ENCODE measurements at regions not wholly inside any gene's neighbourhood (a gene's known extent, or its start where the extent isn't known, plus 50 kb on each side); places are given as distances from the start of the nearest gene placed in this dataset.
A peak's percentile ranks its signal among the peaks of the same experiment; 100 is the strongest.

DNA sequence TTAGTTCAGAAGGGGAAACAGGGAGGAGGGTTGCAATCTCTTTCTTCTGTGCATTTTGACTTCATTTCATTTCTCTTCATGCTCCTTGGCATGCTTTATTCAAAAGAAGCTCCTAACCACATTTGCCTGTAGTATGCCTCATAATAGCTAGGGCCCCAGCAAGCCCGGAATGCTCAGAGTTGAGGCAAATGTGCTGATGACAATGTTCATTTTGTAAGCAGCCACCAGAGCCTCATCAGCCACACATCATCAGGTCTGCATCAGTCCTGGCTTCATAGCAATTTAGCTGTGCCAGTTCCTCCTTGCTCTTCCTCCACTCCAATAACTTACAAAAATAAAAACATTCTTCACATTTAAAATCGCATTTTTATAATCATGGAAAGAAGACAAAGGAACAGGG is 65.4 kb upstream of the MMADHC start:
- TF ChIP-seq, protein P1, sequence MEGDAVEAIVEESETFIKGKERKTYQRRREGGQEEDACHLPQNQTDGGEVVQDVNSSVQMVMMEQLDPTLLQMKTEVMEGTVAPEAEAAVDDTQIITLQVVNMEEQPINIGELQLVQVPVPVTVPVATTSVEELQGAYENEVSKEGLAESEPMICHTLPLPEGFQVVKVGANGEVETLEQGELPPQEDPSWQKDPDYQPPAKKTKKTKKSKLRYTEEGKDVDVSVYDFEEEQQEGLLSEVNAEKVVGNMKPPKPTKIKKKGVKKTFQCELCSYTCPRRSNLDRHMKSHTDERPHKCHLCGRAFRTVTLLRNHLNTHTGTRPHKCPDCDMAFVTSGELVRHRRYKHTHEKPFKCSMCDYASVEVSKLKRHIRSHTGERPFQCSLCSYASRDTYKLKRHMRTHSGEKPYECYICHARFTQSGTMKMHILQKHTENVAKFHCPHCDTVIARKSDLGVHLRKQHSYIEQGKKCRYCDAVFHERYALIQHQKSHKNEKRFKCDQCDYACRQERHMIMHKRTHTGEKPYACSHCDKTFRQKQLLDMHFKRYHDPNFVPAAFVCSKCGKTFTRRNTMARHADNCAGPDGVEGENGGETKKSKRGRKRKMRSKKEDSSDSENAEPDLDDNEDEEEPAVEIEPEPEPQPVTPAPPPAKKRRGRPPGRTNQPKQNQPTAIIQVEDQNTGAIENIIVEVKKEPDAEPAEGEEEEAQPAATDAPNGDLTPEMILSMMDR (IDR thresholded peaks at IDR 0.05; ENCODE audit: low read depth, low read length): no peak
- peak; percentile 17 to 59 for DNase-seq (ENCODE audit: low read depth in 2 of 2)

DNA sequence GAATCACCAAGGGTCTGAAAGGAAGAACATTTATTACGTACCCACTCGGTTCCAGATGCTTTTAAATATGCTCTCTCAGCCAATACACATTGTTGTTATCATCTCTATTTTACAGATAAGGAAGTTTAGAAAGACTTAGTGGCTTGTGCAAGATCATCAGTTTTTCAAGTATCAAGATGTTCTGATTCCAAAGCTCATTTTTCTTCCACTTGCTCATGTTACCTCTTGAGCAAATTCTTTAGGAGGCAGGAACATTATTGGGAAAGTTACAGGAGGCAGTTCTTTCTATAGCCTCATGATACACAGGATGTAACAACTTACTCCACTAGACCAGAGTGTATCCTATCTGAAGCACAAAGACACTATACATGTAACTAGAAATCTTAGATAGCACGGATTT is 65.0 kb upstream of the MMADHC start:
- DNase-seq (ENCODE audit: low read depth in 2 of 2): peak; percentile 6 to 66
- TF ChIP-seq, protein P1 (IDR thresholded peaks at IDR 0.05; ENCODE audit: low read depth, low read length): no peak
- H3K4me3 ChIP-seq (replicated peaks in 1 of 2; ENCODE audit: low read depth in 2 of 2, low read length in 2 of 2): no peak overlapping the region

More for the DNA sequence above, 65.4 kb upstream of the MMADHC start:
- no peak overlapping the region for H3K4me3 ChIP-seq (replicated peaks in 1 of 2; ENCODE audit: low read depth in 2 of 2, low read length in 2 of 2)

DNA sequence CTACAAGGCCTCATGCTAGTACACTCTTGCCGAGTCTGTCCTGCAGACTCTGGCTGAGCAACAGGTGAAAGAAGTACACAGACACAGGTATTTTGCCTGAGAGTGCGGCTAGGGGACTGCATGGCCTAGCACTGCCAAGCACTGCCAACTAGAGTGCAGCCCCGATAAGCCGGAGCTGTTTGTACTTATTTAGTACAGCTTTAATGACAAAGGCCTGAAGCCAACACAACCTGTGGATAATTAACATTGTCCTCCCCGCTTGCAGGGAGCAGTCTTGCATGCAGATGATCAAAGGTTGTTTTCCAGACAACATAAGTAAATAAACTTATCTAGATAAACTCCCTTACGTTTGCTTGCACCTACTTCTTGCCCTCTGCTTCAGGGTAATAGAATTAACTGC is 63.7 kb upstream of the MMADHC start:
- H3K4me3 ChIP-seq (replicated peaks in 1 of 2; ENCODE audit: low read depth in 2 of 2, low read length in 2 of 2): no peak overlapping the region
- TF ChIP-seq, protein P1 (IDR thresholded peaks at IDR 0.05; ENCODE audit: low read depth, low read length): no peak
- DNase-seq (ENCODE audit: low read depth in 2 of 2): no peak

DNA sequence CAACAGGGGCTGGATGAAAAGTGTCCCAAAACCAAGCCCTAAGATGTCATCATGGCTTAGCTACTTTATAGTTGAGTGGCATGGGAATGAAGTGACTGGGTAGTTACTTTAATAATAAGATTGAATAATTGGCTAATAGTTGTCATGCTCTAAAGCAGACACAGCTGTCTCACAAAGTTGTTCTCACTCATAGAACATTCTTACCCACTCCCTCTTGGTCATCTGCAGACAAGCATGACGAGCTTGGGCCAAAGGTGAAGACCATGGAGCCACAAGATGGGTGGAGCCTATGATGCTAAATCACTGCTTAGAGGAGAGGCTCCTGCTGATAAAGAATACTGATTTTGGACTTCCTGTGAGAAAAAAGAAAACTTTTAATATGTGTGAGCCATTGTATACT is 62.4 kb upstream of the MMADHC start:
- peak; percentile 56 to 78 for DNase-seq (ENCODE audit: low read depth in 2 of 2)
- TF ChIP-seq, protein P1 (IDR thresholded peaks at IDR 0.05; ENCODE audit: low read depth, low read length): no peak
- no peak overlapping the region for H3K4me3 ChIP-seq (replicated peaks in 1 of 2; ENCODE audit: low read depth in 2 of 2, low read length in 2 of 2)

DNA sequence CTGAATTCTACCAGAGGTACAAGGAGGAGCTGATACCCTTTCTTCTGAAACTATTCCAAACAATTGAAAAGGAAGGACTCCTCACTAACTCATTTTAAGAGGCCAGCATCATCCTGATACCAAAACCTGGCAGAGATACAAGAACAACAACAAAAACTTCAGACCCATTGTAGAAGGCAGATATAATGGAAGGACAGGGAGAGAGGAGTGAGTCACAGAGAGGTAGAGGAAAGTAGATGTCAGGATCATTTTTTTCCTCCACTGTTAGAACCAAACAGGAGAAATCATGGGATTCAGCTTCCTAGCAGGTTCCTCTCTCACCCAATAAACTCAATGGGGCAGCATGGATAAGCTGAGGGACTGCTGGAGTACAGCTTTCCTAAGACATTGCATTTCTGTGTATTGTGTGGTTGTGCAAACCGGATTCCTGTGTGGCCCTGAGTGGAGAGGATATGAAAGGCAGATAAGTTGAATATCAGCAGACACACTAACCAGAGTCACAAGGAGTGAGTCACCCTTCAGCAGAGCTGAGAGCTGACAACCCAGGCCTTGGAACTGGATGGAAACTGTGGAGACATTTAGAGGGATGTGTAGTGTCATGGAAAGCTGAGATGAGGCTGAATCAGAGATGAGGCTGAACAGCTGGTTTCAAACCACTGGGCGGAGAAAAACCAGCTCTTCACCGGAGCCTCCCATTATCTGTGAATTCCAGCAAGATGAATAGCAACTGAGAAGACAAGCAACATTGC is 60.9 kb upstream of the MMADHC start:
- TF ChIP-seq, protein P1 (IDR thresholded peaks at IDR 0.05; ENCODE audit: low read depth, low read length): peak; percentile 11
- no peak overlapping the region for H3K4me3 ChIP-seq (replicated peaks in 1 of 2; ENCODE audit: low read depth in 2 of 2, low read length in 2 of 2)
- DNase-seq (ENCODE audit: low read depth in 2 of 2): peak; percentile 98

DNA sequence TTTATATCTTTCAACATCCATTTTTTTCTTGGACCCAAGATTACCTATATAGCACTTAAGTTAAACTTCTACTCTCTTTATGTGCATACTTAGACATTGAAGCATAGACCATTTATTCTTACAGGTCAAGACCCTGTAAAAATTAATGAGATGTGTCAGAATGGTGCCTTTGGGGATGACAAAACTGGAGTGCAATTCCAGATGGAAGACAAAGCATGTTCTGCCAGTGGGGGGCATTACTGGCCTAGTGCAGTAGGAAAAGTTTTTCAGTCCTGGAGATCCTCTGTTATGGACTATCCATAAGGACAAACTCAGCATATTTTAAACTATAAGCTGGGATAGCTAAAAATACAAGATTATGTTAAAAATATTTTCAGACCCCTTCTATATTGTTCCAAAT is 57.8 kb upstream of the MMADHC start:
- DNase-seq (ENCODE audit: low read depth in 2 of 2): peak; percentile 35 to 44
- TF ChIP-seq, protein P1 (IDR thresholded peaks at IDR 0.05; ENCODE audit: low read depth, low read length): peak; percentile 26
- H3K4me3 ChIP-seq (replicated peaks in 1 of 2; ENCODE audit: low read depth in 2 of 2, low read length in 2 of 2): no peak overlapping the region

All from cardiac fibroblast (primary cell).